ENCODE measurements at regions not wholly inside any gene's neighbourhood (a gene's known extent, or its start where the extent isn't known, plus 50 kb on each side); places are given as distances from the start of the nearest gene placed in this dataset.
"Not testable (repeated sequence)": the region's sequence is repeated elsewhere in the genome, so short reads cannot be mapped to it uniquely, and the experiment has no call there.

GRCh38 chr9:105114318-105114717, 130.1 kb upstream of the SLC44A1 start:
- H3K27ac ChIP-seq (ENCODE audit: low read depth, low read length), result no peak overlapping the region

GRCh38 chr9:105114964-105115728, 129.3 kb upstream of the SLC44A1 start:
- Histone ChIP-seq H3K27me3 (ENCODE audit: control insufficient read depth, insufficient read depth, low read length) (no peaks in the 10 kb centered on the region), H3K36me3 (ENCODE audit: control insufficient read depth, insufficient read depth, low read length) (no peaks in the 10 kb centered on the region), H3K9me3 (ENCODE audit: control insufficient read depth, insufficient read depth, low read depth, low read length) (no peaks in the 10 kb centered on the region), H3K4me3 (ENCODE audit: low read depth, low read length) (no peak overlapping the region), H3K4me1 (ENCODE audit: control insufficient read depth, insufficient read depth, low read length) (peaks cover 11% of the 10 kb centered on the region), H3K9ac (ENCODE audit: low read length) (no peak overlapping the region), H3K27ac (ENCODE audit: low read depth, low read length) (no peak overlapping the region)

More at GRCh38 chr9:105114318-105114717, 130.1 kb upstream of the SLC44A1 start:
- Histone ChIP-seq H3K4me1 (ENCODE audit: control insufficient read depth, insufficient read depth, low read length) (peaks cover 11% of the 10 kb centered on the region), H3K9ac (ENCODE audit: low read length) (no peak overlapping the region), H3K9me3 (ENCODE audit: control insufficient read depth, insufficient read depth, low read depth, low read length) (no peaks in the 10 kb centered on the region), H3K4me3 (ENCODE audit: low read depth, low read length) (no peak overlapping the region), H3K27me3 (ENCODE audit: control insufficient read depth, insufficient read depth, low read length) (no peaks in the 10 kb centered on the region), H3K36me3 (ENCODE audit: control insufficient read depth, insufficient read depth, low read length) (no peaks in the 10 kb centered on the region)

- H3K9ac ChIP-seq (ENCODE audit: low read length), result no peak overlapping the region
- H3K36me3 ChIP-seq (ENCODE audit: control insufficient read depth, insufficient read depth, low read length), result no peaks in the 10 kb centered on the region
- H3K27me3 ChIP-seq (ENCODE audit: control insufficient read depth, insufficient read depth, low read length), result no peaks in the 10 kb centered on the region
- H3K27ac ChIP-seq (ENCODE audit: low read depth, low read length), result no peak overlapping the region
- peaks cover 11% of the 10 kb centered on the region for H3K4me1 ChIP-seq (ENCODE audit: control insufficient read depth, insufficient read depth, low read length)
- H3K9me3 ChIP-seq (ENCODE audit: control insufficient read depth, insufficient read depth, low read depth, low read length), result peaks cover 6% of the 10 kb centered on the region; the same call in 1 of the 2 replicates
- no peak overlapping the region for H3K4me3 ChIP-seq (ENCODE audit: low read depth, low read length)
Measured at GRCh38 chr9:105116052-105116868, 128.2 kb upstream of the SLC44A1 start.

GRCh38 chr9:105117234-105117633, 127.2 kb upstream of the SLC44A1 start:
- H3K4me3 ChIP-seq (ENCODE audit: low read depth, low read length), result no peak overlapping the region
- H3K9me3 ChIP-seq (ENCODE audit: control insufficient read depth, insufficient read depth, low read depth, low read length), result peaks cover 12% of the 10 kb centered on the region; the same call in 1 of the 2 replicates
- no peaks in the 10 kb centered on the region for H3K36me3 ChIP-seq (ENCODE audit: control insufficient read depth, insufficient read depth, low read length)
- peaks cover 11% of the 10 kb centered on the region for H3K4me1 ChIP-seq (ENCODE audit: control insufficient read depth, insufficient read depth, low read length)
- H3K27me3 ChIP-seq (ENCODE audit: control insufficient read depth, insufficient read depth, low read length), result no peaks in the 10 kb centered on the region
- H3K27ac ChIP-seq (ENCODE audit: low read depth, low read length), result no peak overlapping the region
- H3K9ac ChIP-seq (ENCODE audit: low read length), result no peak overlapping the region

- Histone ChIP-seq H3K27ac (ENCODE audit: low read depth, low read length) (no peak overlapping the region), H3K4me1 (ENCODE audit: control insufficient read depth, insufficient read depth, low read length) (peaks cover 11% of the 10 kb centered on the region), H3K9ac (ENCODE audit: low read length) (no peak overlapping the region), H3K4me3 (ENCODE audit: low read depth, low read length) (no peak overlapping the region), H3K27me3 (ENCODE audit: control insufficient read depth, insufficient read depth, low read length) (no peaks in the 10 kb centered on the region), H3K9me3 (ENCODE audit: control insufficient read depth, insufficient read depth, low read depth, low read length) (peaks cover 12% of the 10 kb centered on the region; the same call in 1 of the 2 replicates), H3K36me3 (ENCODE audit: control insufficient read depth, insufficient read depth, low read length) (no peaks in the 10 kb centered on the region)
Measured at GRCh38 chr9:105118636-105119035, 125.8 kb upstream of the SLC44A1 start.

- H3K36me3 ChIP-seq (ENCODE audit: control insufficient read depth, insufficient read depth, low read length), result no peaks in the 10 kb centered on the region
- no peak overlapping the region for H3K4me3 ChIP-seq (ENCODE audit: low read depth, low read length)
- H3K9ac ChIP-seq (ENCODE audit: low read length), result no peak overlapping the region
- H3K4me1 ChIP-seq (ENCODE audit: control insufficient read depth, insufficient read depth, low read length), result peaks cover 11% of the 10 kb centered on the region
- H3K27me3 ChIP-seq (ENCODE audit: control insufficient read depth, insufficient read depth, low read length), result no peaks in the 10 kb centered on the region
- peaks cover 12% of the 10 kb centered on the region; the same call in 1 of the 2 replicates for H3K9me3 ChIP-seq (ENCODE audit: control insufficient read depth, insufficient read depth, low read depth, low read length)
- H3K27ac ChIP-seq (ENCODE audit: low read depth, low read length), result no peak overlapping the region
Measured at GRCh38 chr9:105119156-105119555, 125.3 kb upstream of the SLC44A1 start.

GRCh38 chr9:105121861-105122430, 122.5 kb upstream of the SLC44A1 start:
- Histone ChIP-seq H3K4me1 (ENCODE audit: control insufficient read depth, insufficient read depth, low read length) (0 out of 2 replicates have a peak, but pooled peaks cover 3% of the 10 kb centered on the region), H3K4me3 (ENCODE audit: low read depth, low read length) (no peak overlapping the region), H3K36me3 (ENCODE audit: control insufficient read depth, insufficient read depth, low read length) (no peaks in the 10 kb centered on the region)

GRCh38 chr9:105124598-105124997, 119.9 kb upstream of the SLC44A1 start:
- Histone ChIP-seq H3K4me1 (ENCODE audit: control insufficient read depth, insufficient read depth, low read length) (peaks cover 10% of the 10 kb centered on the region; the same call in 1 of the 2 replicates), H3K9me3 (ENCODE audit: control insufficient read depth, insufficient read depth, low read depth, low read length) (peaks cover 12% of the 10 kb centered on the region; the same call in 1 of the 2 replicates)
- H3K27me3 ChIP-seq (ENCODE audit: control insufficient read depth, insufficient read depth, low read length); H3K36me3 ChIP-seq (ENCODE audit: control insufficient read depth, insufficient read depth, low read length); H3K9ac ChIP-seq (ENCODE audit: low read length); H3K27ac ChIP-seq (ENCODE audit: low read depth, low read length); H3K4me3 ChIP-seq (ENCODE audit: low read depth, low read length): not testable (repeated sequence)

More at GRCh38 chr9:105121861-105122430, 122.5 kb upstream of the SLC44A1 start:
- Histone ChIP-seq H3K9ac (ENCODE audit: low read length) (no peak overlapping the region), H3K27me3 (ENCODE audit: control insufficient read depth, insufficient read depth, low read length) (no peaks in the 10 kb centered on the region), H3K9me3 (ENCODE audit: control insufficient read depth, insufficient read depth, low read depth, low read length) (peaks cover 12% of the 10 kb centered on the region; the same call in 1 of the 2 replicates), H3K27ac (ENCODE audit: low read depth, low read length) (no peak overlapping the region)

- Histone ChIP-seq H3K4me1 (ENCODE audit: control insufficient read depth, insufficient read depth, low read length) (peaks cover 10% of the 10 kb centered on the region; the same call in 1 of the 2 replicates), H3K36me3 (ENCODE audit: control insufficient read depth, insufficient read depth, low read length) (no peaks in the 10 kb centered on the region), H3K27ac (ENCODE audit: low read depth, low read length) (no peak overlapping the region), H3K4me3 (ENCODE audit: low read depth, low read length) (no peak overlapping the region), H3K9ac (ENCODE audit: low read length) (no peak overlapping the region), H3K27me3 (ENCODE audit: control insufficient read depth, insufficient read depth, low read length) (no peaks in the 10 kb centered on the region), H3K9me3 (ENCODE audit: control insufficient read depth, insufficient read depth, low read depth, low read length) (peaks cover 7% of the 10 kb centered on the region; the same call in 1 of the 2 replicates)
Measured at GRCh38 chr9:105126226-105126625, 118.2 kb upstream of the SLC44A1 start.

- no peaks in the 10 kb centered on the region for H3K36me3 ChIP-seq (ENCODE audit: control insufficient read depth, insufficient read depth, low read length)
- H3K27ac ChIP-seq (ENCODE audit: low read depth, low read length), result no peak overlapping the region
- no peak overlapping the region for H3K9ac ChIP-seq (ENCODE audit: low read length)
- H3K27me3 ChIP-seq (ENCODE audit: control insufficient read depth, insufficient read depth, low read length), result no peaks in the 10 kb centered on the region
- H3K9me3 ChIP-seq (ENCODE audit: control insufficient read depth, insufficient read depth, low read depth, low read length), result no peaks in the 10 kb centered on the region
- peaks cover 10% of the 10 kb centered on the region; the same call in 1 of the 2 replicates for H3K4me1 ChIP-seq (ENCODE audit: control insufficient read depth, insufficient read depth, low read length)
- H3K4me3 ChIP-seq (ENCODE audit: low read depth, low read length), result no peak overlapping the region
Measured at GRCh38 chr9:105127863-105128220, 116.6 kb upstream of the SLC44A1 start.

Measured in HUES6 (cell line).